Activated naive CD8-positive, alpha-beta T cell treated with anti-CD3 and anti-CD28 coated beads, Interleukin-2, amount 50 U/mL, for 24 hours (primary cell): ENCODE measurements at regions not wholly inside any gene's neighbourhood (a gene's known extent, or its start where the extent isn't known, plus 50 kb on each side); places are given as distances from the start of the nearest gene placed in this dataset.
"Not testable (repeated sequence)": the region's sequence is repeated elsewhere in the genome, so short reads cannot be mapped to it uniquely, and the experiment has no call there.

ENCODE experiments used
- ATAC-seq: fragments of 150-1000 bp; cut with Tn5 transposase; one replicate; pipeline ENCODE4 v1.10.0; 2021
- DNase-seq: peaks from one replicate; pipeline ENCODE4 v3.0.0; 2021
- H3K27ac Mint-ChIP-seq: one replicate; pipeline ENCODE4 v1.8.0; 2021; ENCODE audit warnings: mild to moderate bottlenecking, mixed read lengths
- H3K27me3 Mint-ChIP-seq: one replicate; pipeline ENCODE4 v1.8.0; 2021; ENCODE audit warnings: mixed read lengths
- H3K36me3 Mint-ChIP-seq: one replicate; pipeline ENCODE4 v1.8.0; 2021; ENCODE audit warnings: low read depth, mixed read lengths
- H3K4me1 Mint-ChIP-seq: one replicate; pipeline ENCODE4 v1.8.0; 2021; ENCODE audit warnings: mixed read lengths
- H3K4me3 Mint-ChIP-seq: one replicate; pipeline ENCODE4 v1.8.0; 2021; ENCODE audit warnings: mild to moderate bottlenecking, moderate library complexity, mixed read lengths
- H3K9me3 Mint-ChIP-seq: one replicate; pipeline ENCODE4 v1.8.0; 2021; ENCODE audit warnings: mixed read lengths

GRCh38 chr1:78336751-78337150 lies 154.0 kb upstream of the PTGFR start:
- ATAC-seq, H3K4me1 Mint-ChIP-seq: not testable (repeated sequence)

DNA sequence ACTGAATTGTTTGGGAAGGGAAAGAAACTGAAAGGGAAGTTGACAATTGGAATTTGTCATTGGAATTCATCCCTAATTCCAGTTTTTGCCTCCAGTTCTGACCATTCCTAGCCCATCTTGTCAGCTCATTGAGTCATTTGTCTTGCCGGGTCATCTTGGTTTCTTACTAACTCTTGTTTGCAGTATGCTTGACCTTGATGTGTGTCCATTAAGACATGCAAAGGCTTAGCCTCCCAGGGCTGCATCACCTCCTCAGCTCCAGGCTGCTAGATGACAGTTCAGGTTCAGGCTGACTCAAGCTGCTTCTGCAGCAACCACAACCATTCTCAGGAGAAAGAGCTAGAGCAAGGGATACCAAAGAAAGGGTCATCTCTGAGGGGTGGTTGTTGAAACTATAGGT lies 151.3 kb upstream of the PTGFR start:
- no peaks in the 10 kb centered on the region for H3K9me3 Mint-ChIP-seq
- no peak overlapping the region for H3K4me3 Mint-ChIP-seq
- DNase-seq (no peak), ATAC-seq (no peak)
- peaks cover 2% of the 10 kb centered on the region for H3K27me3 Mint-ChIP-seq
- no peaks in the 10 kb centered on the region for H3K4me1 Mint-ChIP-seq
- no peaks in the 10 kb centered on the region for H3K36me3 Mint-ChIP-seq
- H3K27ac Mint-ChIP-seq, result no peak overlapping the region

More at GRCh38 chr1:78336751-78337150, 154.0 kb upstream of the PTGFR start:
- H3K36me3 Mint-ChIP-seq, H3K27me3 Mint-ChIP-seq, H3K27ac Mint-ChIP-seq, H3K9me3 Mint-ChIP-seq, H3K4me3 Mint-ChIP-seq, DNase-seq: not testable (repeated sequence)

GRCh38 chr1:78340006-78340405 lies 150.8 kb upstream of the PTGFR start:
- ATAC-seq, result no peak
- Mint-ChIP-seq H3K27ac (no peak overlapping the region), H3K9me3 (no peaks in the 10 kb centered on the region), H3K4me1 (no peaks in the 10 kb centered on the region), H3K4me3 (no peak overlapping the region), H3K27me3 (peaks cover 2% of the 10 kb centered on the region), H3K36me3 (no peaks in the 10 kb centered on the region)
- no peak for DNase-seq

DNA sequence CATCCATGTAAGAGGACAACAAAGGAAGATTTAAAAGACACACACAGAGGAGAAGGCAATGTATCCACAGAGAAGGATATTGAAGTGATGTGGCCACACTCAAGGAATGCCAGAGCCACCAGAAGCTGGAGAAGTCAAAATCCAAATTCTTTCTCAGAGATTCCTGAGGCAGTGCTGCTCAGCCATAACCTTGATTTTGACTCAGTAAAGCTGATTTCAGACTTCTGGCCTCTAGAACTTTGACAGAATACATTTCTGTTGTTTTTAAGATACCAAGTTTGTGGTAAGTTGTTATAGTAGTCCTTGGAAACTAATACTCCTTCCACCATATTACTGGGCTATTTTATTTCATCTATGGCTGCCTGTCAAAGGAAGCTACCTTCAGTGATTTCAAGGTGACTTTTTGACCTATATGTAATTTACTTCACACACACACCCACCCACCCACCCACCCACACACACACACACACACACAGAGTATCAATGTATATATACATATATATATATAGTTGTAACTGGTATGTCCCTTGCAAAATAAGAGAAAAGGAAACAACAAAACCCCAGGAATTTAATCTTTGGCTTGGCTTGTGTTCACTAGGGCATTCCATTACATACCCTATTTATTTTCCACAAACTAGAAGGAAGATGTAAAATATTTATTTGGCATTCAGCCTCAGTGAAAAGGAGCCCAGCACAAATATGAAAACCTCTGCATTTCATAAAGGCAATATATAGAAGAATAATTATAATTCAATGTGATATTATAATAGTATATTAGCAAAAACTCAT lies 142.1 kb upstream of the PTGFR start:
- no peaks in the 10 kb centered on the region for H3K27me3 Mint-ChIP-seq
- H3K36me3 Mint-ChIP-seq, result no peaks in the 10 kb centered on the region
- no peaks in the 10 kb centered on the region for H3K9me3 Mint-ChIP-seq
- H3K27ac Mint-ChIP-seq, result no peak overlapping the region
- DNase-seq, result no peak
- no peak for ATAC-seq
- H3K4me3 Mint-ChIP-seq, result no peak overlapping the region
- no peaks in the 10 kb centered on the region for H3K4me1 Mint-ChIP-seq

GRCh38 chr1:78351551-78352216 lies 139.1 kb upstream of the PTGFR start:
- Mint-ChIP-seq H3K4me1 (no peaks in the 10 kb centered on the region), H3K27ac (no peak overlapping the region), H3K27me3 (no peaks in the 10 kb centered on the region), H3K36me3 (no peaks in the 10 kb centered on the region), H3K4me3 (no peak overlapping the region), H3K9me3 (no peaks in the 10 kb centered on the region)
- DNase-seq (no peak), ATAC-seq (no peak)

DNA sequence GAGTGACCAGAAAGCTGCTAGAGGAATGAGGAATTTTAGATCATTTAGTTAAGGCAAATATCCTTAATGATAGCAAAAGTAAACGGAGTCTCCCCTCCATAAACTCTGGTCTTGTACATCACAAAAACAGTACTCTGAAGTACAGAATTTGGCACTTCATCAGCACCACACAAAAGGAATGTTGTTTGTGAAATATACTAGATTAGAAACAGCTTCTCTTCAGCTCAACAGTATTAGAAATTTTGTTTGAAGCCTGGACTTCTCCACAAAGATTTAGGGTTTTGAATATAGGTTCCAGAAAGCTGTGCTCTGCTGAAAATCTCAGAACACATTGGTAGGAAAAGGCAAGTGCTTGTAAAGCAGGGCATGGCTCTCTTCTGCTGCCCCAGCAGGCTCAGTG lies 135.1 kb upstream of the PTGFR start:
- DNase-seq (no peak), ATAC-seq (no peak)
- no peak overlapping the region for H3K27ac Mint-ChIP-seq

GRCh38 chr1:78358165-78358564 lies 132.6 kb upstream of the PTGFR start:
- Mint-ChIP-seq H3K36me3 (no peaks in the 10 kb centered on the region), H3K9me3 (no peaks in the 10 kb centered on the region), H3K27ac (no peak overlapping the region), H3K4me3 (no peak overlapping the region), H3K27me3 (no peaks in the 10 kb centered on the region), H3K4me1 (no peaks in the 10 kb centered on the region)
- DNase-seq (no peak), ATAC-seq (no peak)

More for the DNA sequence above, 135.1 kb upstream of the PTGFR start:
- Mint-ChIP-seq H3K4me3 (no peak overlapping the region), H3K27me3 (no peaks in the 10 kb centered on the region), H3K9me3 (no peaks in the 10 kb centered on the region), H3K36me3 (no peaks in the 10 kb centered on the region), H3K4me1 (no peaks in the 10 kb centered on the region)

GRCh38 chr1:78359666-78360065 lies 131.1 kb upstream of the PTGFR start:
- Mint-ChIP-seq H3K4me1 (no peaks in the 10 kb centered on the region), H3K36me3 (no peaks in the 10 kb centered on the region), H3K27ac (no peak overlapping the region), H3K27me3 (no peaks in the 10 kb centered on the region), H3K9me3 (no peaks in the 10 kb centered on the region), H3K4me3 (no peak overlapping the region)
- DNase-seq, result no peak
- ATAC-seq, result no peak

GRCh38 chr1:78360584-78360983 lies 130.2 kb upstream of the PTGFR start:
- Mint-ChIP-seq H3K4me1 (no peaks in the 10 kb centered on the region), H3K27me3 (no peaks in the 10 kb centered on the region), H3K4me3 (no peak overlapping the region), H3K9me3 (no peaks in the 10 kb centered on the region), H3K36me3 (no peaks in the 10 kb centered on the region), H3K27ac (no peak overlapping the region)
- DNase-seq, result no peak
- ATAC-seq, result no peak

GRCh38 chr1:78367700-78368099 lies 123.1 kb upstream of the PTGFR start:
- H3K27ac Mint-ChIP-seq, result no peak overlapping the region
- H3K4me3 Mint-ChIP-seq, result no peak overlapping the region
- DNase-seq, result no peak
- H3K36me3 Mint-ChIP-seq, result no peaks in the 10 kb centered on the region
- no peaks in the 10 kb centered on the region for H3K4me1 Mint-ChIP-seq
- H3K27me3 Mint-ChIP-seq, result no peaks in the 10 kb centered on the region
- H3K9me3 Mint-ChIP-seq, result peaks cover 3% of the 10 kb centered on the region
- ATAC-seq, result no peak

DNA sequence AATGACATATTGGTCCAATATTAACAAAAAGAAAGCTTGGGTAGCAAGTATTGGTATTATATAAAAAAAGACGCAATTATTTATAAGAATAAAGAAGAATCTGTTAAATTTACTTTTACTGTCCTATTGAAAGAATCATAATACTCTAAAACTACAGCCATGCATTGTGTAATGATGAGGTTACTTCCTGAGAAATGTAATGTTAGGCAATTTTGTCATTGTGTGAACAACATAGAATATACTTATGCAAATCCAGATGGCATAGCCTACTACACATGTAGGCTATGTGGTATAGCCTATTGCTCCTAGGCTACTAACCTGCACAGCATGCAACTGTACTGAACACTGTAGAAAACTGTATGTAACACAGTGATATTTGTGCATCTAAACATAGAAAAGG lies 121.2 kb upstream of the PTGFR start:
- no peak for ATAC-seq
- peaks cover 1% of the 10 kb centered on the region for H3K27me3 Mint-ChIP-seq
- no peak overlapping the region for H3K27ac Mint-ChIP-seq

DNA sequence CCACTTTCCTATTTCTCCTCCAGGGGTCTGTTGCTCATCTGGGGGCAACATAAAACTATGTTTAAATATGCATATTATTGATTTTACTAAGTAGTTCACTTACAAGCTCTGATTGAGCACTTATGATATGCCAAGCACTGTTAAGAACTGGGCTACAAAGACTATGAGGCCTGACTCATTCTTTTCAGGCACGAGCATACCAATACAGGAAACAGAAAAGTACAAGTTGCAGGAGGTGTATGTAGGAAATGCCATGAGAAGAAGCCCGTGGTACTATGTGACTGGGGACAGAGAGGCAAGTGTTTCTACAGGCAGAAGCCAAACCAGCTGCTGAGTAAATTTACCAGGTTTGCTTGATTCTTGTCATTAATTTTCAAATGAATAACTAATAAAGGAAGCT lies 120.4 kb upstream of the PTGFR start:
- Mint-ChIP-seq H3K36me3 (no peaks in the 10 kb centered on the region), H3K9me3 (peaks cover 3% of the 10 kb centered on the region), H3K4me1 (no peaks in the 10 kb centered on the region), H3K4me3 (no peak overlapping the region), H3K27me3 (peaks cover 2% of the 10 kb centered on the region), H3K27ac (no peak overlapping the region)
- ATAC-seq (no peak), DNase-seq (no peak)

More for the DNA sequence above, 121.2 kb upstream of the PTGFR start:
- no peak for DNase-seq
- no peaks in the 10 kb centered on the region for H3K36me3 Mint-ChIP-seq
- H3K9me3 Mint-ChIP-seq, result peaks cover 3% of the 10 kb centered on the region
- no peak overlapping the region for H3K4me3 Mint-ChIP-seq
- H3K4me1 Mint-ChIP-seq, result no peaks in the 10 kb centered on the region

GRCh38 chr1:78370779-78371482 lies 119.8 kb upstream of the PTGFR start:
- H3K27me3 Mint-ChIP-seq, result peaks cover 2% of the 10 kb centered on the region
- no peak for DNase-seq
- H3K9me3 Mint-ChIP-seq, result peaks cover 3% of the 10 kb centered on the region
- no peaks in the 10 kb centered on the region for H3K4me1 Mint-ChIP-seq
- no peak overlapping the region for H3K4me3 Mint-ChIP-seq
- no peak overlapping the region for H3K27ac Mint-ChIP-seq
- no peaks in the 10 kb centered on the region for H3K36me3 Mint-ChIP-seq
- no peak for ATAC-seq

DNA sequence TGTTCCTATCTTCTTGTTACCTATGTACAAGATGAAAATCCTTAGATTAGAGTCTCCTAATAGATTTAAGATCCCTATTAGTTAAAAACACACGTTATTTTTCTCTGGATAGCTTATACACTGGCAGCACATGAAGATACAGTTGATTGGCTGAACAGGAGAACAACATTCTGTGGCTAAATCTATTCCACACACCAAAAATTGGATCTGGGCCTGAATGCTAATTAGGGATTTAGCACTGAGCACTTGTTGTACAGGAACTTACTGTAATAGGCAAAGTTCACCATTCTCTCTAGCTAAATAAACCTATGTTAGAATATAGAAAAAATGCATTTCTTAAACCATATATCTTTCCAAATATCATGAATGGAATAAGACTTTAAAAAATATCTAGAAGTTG lies 117.1 kb upstream of the PTGFR start:
- no peak overlapping the region for H3K27ac Mint-ChIP-seq
- H3K4me1 Mint-ChIP-seq, result no peaks in the 10 kb centered on the region
- DNase-seq, result no peak
- H3K27me3 Mint-ChIP-seq, result peaks cover 2% of the 10 kb centered on the region
- no peaks in the 10 kb centered on the region for H3K36me3 Mint-ChIP-seq
- ATAC-seq, result no peak
- H3K4me3 Mint-ChIP-seq, result no peak overlapping the region
- peaks cover 3% of the 10 kb centered on the region for H3K9me3 Mint-ChIP-seq

DNA sequence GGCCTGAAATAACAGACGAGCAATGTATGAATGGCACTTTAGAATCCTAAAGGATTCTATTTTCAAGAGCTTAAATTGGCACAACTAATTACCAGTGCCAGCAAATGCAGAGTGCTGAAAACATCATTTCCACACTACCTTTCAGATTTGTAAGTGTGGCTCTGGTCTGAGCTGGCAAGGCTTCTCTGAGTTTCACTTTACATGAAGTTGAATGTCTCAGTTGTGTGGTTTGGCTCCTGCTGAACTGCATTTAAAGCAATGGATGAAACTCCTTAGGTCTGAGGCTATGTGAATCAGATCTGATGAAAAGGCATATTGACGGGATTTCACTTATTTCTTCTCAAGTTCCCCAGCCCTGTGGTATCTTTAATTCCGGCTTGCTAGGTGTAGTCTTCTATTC lies 114.8 kb upstream of the PTGFR start:
- Mint-ChIP-seq H3K27me3 (peaks cover 2% of the 10 kb centered on the region), H3K36me3 (no peaks in the 10 kb centered on the region), H3K4me1 (no peaks in the 10 kb centered on the region), H3K4me3 (no peak overlapping the region), H3K27ac (no peak overlapping the region), H3K9me3 (peaks cover 3% of the 10 kb centered on the region)
- DNase-seq (no peak), ATAC-seq (no peak)
